ENCODE measurements at regions not wholly inside any gene's neighbourhood (a gene's known extent, or its start where the extent isn't known, plus 50 kb on each side); places are given as distances from the start of the nearest gene placed in this dataset.

DNA sequence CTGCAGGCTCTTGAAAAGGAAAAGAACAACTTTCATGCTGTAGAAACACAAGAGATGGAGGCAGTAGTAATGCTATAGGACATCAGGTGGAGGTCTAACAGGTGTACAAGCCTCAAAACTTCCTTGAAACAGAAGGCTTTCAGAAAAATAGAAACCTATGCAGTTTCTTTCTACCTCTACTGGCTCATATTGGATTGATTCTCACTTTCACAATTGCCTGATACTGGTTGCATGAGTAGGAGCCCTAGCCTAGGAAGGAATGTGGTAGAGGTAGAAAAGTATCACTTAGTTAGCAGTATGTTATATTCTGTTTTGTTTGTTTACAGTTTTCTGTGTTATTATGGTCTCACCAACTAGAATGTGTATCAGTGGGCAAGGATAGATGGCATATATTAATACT is 175.4 kb upstream of the GORAB start:
- TF ChIP-seq, protein P1, sequence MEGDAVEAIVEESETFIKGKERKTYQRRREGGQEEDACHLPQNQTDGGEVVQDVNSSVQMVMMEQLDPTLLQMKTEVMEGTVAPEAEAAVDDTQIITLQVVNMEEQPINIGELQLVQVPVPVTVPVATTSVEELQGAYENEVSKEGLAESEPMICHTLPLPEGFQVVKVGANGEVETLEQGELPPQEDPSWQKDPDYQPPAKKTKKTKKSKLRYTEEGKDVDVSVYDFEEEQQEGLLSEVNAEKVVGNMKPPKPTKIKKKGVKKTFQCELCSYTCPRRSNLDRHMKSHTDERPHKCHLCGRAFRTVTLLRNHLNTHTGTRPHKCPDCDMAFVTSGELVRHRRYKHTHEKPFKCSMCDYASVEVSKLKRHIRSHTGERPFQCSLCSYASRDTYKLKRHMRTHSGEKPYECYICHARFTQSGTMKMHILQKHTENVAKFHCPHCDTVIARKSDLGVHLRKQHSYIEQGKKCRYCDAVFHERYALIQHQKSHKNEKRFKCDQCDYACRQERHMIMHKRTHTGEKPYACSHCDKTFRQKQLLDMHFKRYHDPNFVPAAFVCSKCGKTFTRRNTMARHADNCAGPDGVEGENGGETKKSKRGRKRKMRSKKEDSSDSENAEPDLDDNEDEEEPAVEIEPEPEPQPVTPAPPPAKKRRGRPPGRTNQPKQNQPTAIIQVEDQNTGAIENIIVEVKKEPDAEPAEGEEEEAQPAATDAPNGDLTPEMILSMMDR (IDR thresholded peaks at IDR 0.05; ENCODE audit: poor library complexity, severe bottlenecking), result no peak
- TF ChIP-seq EZH2 (IDR thresholded peaks at IDR 0.05; ENCODE audit: borderline replicate concordance, insufficient read depth, low read length, poor library complexity, severe bottlenecking), result no peak
- no peak for TF ChIP-seq POLR2AphosphoS5 (IDR thresholded peaks at IDR 0.05)
- no peak for TF ChIP-seq TAF1 (IDR thresholded peaks at IDR 0.05; ENCODE audit: low read depth)
- TF ChIP-seq, protein P2, sequence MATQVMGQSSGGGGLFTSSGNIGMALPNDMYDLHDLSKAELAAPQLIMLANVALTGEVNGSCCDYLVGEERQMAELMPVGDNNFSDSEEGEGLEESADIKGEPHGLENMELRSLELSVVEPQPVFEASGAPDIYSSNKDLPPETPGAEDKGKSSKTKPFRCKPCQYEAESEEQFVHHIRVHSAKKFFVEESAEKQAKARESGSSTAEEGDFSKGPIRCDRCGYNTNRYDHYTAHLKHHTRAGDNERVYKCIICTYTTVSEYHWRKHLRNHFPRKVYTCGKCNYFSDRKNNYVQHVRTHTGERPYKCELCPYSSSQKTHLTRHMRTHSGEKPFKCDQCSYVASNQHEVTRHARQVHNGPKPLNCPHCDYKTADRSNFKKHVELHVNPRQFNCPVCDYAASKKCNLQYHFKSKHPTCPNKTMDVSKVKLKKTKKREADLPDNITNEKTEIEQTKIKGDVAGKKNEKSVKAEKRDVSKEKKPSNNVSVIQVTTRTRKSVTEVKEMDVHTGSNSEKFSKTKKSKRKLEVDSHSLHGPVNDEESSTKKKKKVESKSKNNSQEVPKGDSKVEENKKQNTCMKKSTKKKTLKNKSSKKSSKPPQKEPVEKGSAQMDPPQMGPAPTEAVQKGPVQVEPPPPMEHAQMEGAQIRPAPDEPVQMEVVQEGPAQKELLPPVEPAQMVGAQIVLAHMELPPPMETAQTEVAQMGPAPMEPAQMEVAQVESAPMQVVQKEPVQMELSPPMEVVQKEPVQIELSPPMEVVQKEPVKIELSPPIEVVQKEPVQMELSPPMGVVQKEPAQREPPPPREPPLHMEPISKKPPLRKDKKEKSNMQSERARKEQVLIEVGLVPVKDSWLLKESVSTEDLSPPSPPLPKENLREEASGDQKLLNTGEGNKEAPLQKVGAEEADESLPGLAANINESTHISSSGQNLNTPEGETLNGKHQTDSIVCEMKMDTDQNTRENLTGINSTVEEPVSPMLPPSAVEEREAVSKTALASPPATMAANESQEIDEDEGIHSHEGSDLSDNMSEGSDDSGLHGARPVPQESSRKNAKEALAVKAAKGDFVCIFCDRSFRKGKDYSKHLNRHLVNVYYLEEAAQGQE (IDR thresholded peaks at IDR 0.05; ENCODE audit: borderline replicate concordance), result no peak
- TF ChIP-seq EP300 (conservative IDR thresholded peaks at IDR 0.05; ENCODE audit: poor library complexity, severe bottlenecking), result no peak
- TF ChIP-seq RAD21 (conservative IDR thresholded peaks at IDR 0.05), result no peak
- no peak for TF ChIP-seq SMC3 (conservative IDR thresholded peaks at IDR 0.05; ENCODE audit: poor library complexity)

Data from neural cell (in vitro differentiated cells).